ENCODE measurements at regions not wholly inside any gene's neighbourhood (a gene's known extent, or its start where the extent isn't known, plus 50 kb on each side); places are given as distances from the start of the nearest gene placed in this dataset.

DNA sequence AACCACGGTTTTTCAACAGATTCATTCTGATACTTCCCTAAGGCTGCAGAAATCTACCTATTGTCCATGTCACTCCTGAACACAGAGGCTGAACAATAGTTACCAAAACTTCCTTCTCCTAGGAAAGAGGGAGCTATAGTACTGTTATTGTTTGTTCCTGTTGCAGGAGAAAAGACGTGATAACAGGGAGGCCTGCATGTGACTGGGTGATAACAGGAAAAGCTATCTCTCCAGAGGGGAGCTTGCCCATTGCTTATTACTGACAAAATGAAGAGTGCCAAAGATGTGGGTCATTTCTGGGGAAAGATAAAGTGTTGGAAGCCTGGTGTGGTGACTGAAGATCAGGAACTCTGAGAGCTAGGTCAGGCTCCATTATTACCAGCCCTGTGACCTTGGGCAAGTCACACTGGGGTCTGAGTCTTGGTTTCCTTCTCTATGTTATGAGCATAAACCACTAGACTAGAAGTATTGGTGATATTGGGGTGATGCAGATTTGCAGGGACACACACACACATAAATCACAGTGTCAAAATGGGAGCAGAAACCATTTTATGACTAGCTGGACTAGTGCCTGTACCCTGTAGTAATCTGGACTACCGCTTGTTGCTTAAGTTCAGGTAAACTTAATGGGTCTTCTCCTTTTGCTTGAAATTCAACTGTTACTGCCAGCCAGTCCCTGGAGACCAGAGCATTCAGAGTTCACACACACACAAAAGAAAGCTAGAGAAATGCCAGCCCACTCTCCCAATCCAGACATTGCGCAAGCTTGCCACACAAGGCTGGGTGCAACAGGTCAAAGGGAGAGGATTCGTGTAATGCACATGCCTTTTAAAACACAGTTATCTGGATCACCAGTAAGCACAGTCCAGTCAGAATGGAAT, 136.0 kb upstream of the CNR1 start:
- no peak for TF ChIP-seq CTCF (IDR thresholded peaks at IDR 0.05; ENCODE audit: partially characterized antibody, unreplicated experiment)
- Mint-ChIP-seq H3K27me3 (ENCODE audit: unreplicated experiment) (no peaks in the 10 kb centered on the region), H3K27ac (ENCODE audit: unreplicated experiment) (no peak overlapping the region), H3K36me3 (ENCODE audit: unreplicated experiment) (no peaks in the 10 kb centered on the region), H3K9me3 (ENCODE audit: unreplicated experiment) (no peaks in the 10 kb centered on the region), H3K4me1 (ENCODE audit: low read depth, unreplicated experiment) (peaks cover 14% of the 10 kb centered on the region), H3K4me3 (ENCODE audit: unreplicated experiment) (no peak overlapping the region)
- no peak for DNase-seq

DNA sequence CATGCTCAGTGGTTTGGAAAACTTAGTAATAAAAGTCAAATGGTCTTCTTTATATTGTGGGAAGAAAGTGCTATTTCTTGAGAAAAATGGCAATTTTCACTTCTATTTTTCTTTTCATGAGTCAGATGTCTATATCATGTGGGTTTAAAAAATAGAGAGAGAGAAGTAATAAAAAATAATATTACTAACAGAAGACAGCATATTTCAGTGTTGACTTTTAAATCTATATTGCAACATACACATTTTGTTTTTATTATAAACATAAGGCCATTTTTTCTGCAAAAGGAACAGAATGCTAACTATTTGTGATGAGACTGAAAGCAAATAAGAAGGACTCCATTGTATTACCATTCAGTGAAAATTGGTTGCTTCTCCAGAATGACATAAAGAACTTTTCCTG, 135.1 kb upstream of the CNR1 start:
- H3K36me3 Mint-ChIP-seq (ENCODE audit: unreplicated experiment): no peaks in the 10 kb centered on the region
- H3K27me3 Mint-ChIP-seq (ENCODE audit: unreplicated experiment): no peaks in the 10 kb centered on the region
- H3K4me3 Mint-ChIP-seq (ENCODE audit: unreplicated experiment): no peak overlapping the region
- peaks cover 18% of the 10 kb centered on the region for H3K4me1 Mint-ChIP-seq (ENCODE audit: low read depth, unreplicated experiment)
- no peak for DNase-seq
- no peak overlapping the region for H3K27ac Mint-ChIP-seq (ENCODE audit: unreplicated experiment)
- H3K9me3 Mint-ChIP-seq (ENCODE audit: unreplicated experiment): no peaks in the 10 kb centered on the region
- no peak for TF ChIP-seq CTCF (IDR thresholded peaks at IDR 0.05; ENCODE audit: partially characterized antibody, unreplicated experiment)

DNA sequence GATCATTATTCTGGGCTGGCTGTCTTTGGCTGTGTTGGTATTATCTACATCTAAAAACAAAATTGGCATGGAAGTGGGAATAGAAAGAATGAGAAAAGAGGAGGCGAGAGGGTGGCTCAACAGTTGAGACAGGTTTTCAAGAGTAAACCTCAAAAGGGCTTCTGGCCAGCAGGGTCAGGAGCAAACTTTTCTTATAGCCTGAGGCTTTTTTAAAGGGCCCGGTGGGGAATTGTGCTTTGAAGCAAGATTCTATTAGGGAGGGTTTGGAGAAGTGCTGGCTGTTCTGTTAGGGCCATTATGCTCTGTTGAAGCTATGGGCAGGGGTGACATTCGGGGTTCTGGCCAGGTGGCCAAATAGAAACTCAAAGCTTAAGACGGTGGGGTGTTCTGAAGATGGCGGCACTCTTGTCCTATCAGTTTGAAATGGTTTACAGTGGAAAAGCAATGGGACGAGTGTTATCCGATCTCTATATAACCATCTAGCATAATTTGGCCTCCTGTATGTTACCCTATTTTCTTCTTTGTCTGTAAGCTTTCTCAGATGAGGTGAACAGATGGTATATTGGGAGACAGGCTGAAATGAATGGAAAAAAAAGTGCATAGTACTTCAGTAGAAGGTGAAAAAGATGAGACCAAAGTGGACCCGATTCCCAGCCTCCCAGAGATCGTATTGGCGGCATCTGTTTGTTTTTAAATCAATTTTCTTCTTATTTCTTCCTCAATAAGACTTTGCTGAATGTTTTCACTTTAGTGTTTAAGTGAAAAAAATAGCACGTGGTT, 132.1 kb upstream of the CNR1 start:
- Mint-ChIP-seq H3K4me1 (ENCODE audit: low read depth, unreplicated experiment) (peaks cover 19% of the 10 kb centered on the region), H3K36me3 (ENCODE audit: unreplicated experiment) (no peaks in the 10 kb centered on the region), H3K27ac (ENCODE audit: unreplicated experiment) (no peak overlapping the region), H3K9me3 (ENCODE audit: unreplicated experiment) (peaks cover 2% of the 10 kb centered on the region), H3K27me3 (ENCODE audit: unreplicated experiment) (no peaks in the 10 kb centered on the region), H3K4me3 (ENCODE audit: unreplicated experiment) (no peak overlapping the region)
- no peak for TF ChIP-seq CTCF (IDR thresholded peaks at IDR 0.05; ENCODE audit: partially characterized antibody, unreplicated experiment)
- no peak for DNase-seq

- H3K36me3 Mint-ChIP-seq (ENCODE audit: unreplicated experiment): no peaks in the 10 kb centered on the region
- DNase-seq: no peak
- no peaks in the 10 kb centered on the region for H3K27me3 Mint-ChIP-seq (ENCODE audit: unreplicated experiment)
- H3K4me3 Mint-ChIP-seq (ENCODE audit: unreplicated experiment): no peak overlapping the region
- no peak for TF ChIP-seq CTCF (IDR thresholded peaks at IDR 0.05; ENCODE audit: partially characterized antibody, unreplicated experiment)
- no peak overlapping the region for H3K27ac Mint-ChIP-seq (ENCODE audit: unreplicated experiment)
- H3K4me1 Mint-ChIP-seq (ENCODE audit: low read depth, unreplicated experiment): peaks cover 19% of the 10 kb centered on the region
- H3K9me3 Mint-ChIP-seq (ENCODE audit: unreplicated experiment): peaks cover 2% of the 10 kb centered on the region
These were observed 130.5 kb upstream of the CNR1 start for GRCh38 chr6:88296694-88297093.

- peaks cover 19% of the 10 kb centered on the region for H3K4me1 Mint-ChIP-seq (ENCODE audit: low read depth, unreplicated experiment)
- H3K4me3 Mint-ChIP-seq (ENCODE audit: unreplicated experiment): no peak overlapping the region
- H3K36me3 Mint-ChIP-seq (ENCODE audit: unreplicated experiment): peaks cover 3% of the 10 kb centered on the region
- peaks cover 2% of the 10 kb centered on the region for H3K9me3 Mint-ChIP-seq (ENCODE audit: unreplicated experiment)
- DNase-seq: no peak
- H3K27ac Mint-ChIP-seq (ENCODE audit: unreplicated experiment): no peak overlapping the region
- no peaks in the 10 kb centered on the region for H3K27me3 Mint-ChIP-seq (ENCODE audit: unreplicated experiment)
- no peak for TF ChIP-seq CTCF (IDR thresholded peaks at IDR 0.05; ENCODE audit: partially characterized antibody, unreplicated experiment)
These were observed 129.5 kb upstream of the CNR1 start for GRCh38 chr6:88295663-88296062.

All from glutamatergic neuron (in vitro differentiated cells).